Brain microvascular endothelial cell (primary cell): ENCODE measurements at regions not wholly inside any gene's neighbourhood (a gene's known extent, or its start where the extent isn't known, plus 50 kb on each side); places are given as distances from the start of the nearest gene placed in this dataset.

ENCODE experiments used
- DNase-seq: peaks from one replicate; pipeline ENCODE4 v3.0.0-alpha.2; 2020
- H3K27ac ChIP-seq: fragments of 250-450 bp; sonication (Bioruptor Pico); 2 replicates; pipeline ENCODE4 v1.5.1; 2020; ENCODE audit warnings: mild to moderate bottlenecking, moderate library complexity
- H3K27me3 ChIP-seq: fragments of 250-450 bp; sonication (Bioruptor Pico); replicated peaks from 2 replicates; pipeline ENCODE4 v1.5.1; 2020; ENCODE audit warnings: mild to moderate bottlenecking
- H3K36me3 ChIP-seq: fragments of 250-450 bp; sonication (Bioruptor Pico); replicated peaks from 2 replicates; pipeline ENCODE4 v1.5.1; 2020; ENCODE audit warnings: mild to moderate bottlenecking
- H3K4me3 ChIP-seq: 2 replicates; pipeline ENCODE4 v1.5.1; 2011; ENCODE audit warnings: low read depth, mild to moderate bottlenecking, control low read depth, low read length, moderate library complexity
- in situ Hi-C: cut with HindIII; loops from 2 replicates; pipeline ENCODE4 v1.10.0; 2017; ENCODE audit warnings: low sequenced_read_pairs, low pct_ligation_motif_present
- TF ChIP-seq, protein P1 (sequence below): IDR thresholded peaks from 2 replicates; pipeline ENCODE4 v1.5.1; 2011; ENCODE audit warnings: low read depth, mild to moderate bottlenecking, moderate library complexity, low read length, control low read depth, inconsistent platforms; ENCODE audit errors: missing control alignments

DNA sequence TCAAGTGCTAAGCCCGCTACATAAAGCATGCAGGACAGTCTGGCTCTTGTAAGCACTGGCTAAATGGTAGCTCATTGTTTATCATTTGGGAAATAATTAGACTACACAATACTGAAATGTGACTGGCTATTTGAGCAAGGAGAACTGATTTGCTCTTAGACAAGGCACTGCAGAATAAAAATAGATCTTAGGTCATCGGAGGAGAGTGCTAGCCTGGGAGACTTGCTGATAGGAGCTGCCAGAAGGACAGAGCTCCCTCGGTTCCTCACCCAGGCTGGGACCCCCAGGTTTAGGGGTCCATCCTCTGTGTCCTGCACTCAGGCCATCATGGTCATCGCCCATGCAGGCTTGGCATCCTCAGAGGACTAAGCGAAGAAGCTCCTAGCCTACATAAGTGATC is 184.4 kb upstream of the NCAM1 start:
- DNase-seq: no peak
- no peak overlapping the region for H3K27ac ChIP-seq
- no peaks in the 10 kb centered on the region for H3K36me3 ChIP-seq
- H3K27me3 ChIP-seq: no peaks in the 10 kb centered on the region
- in situ Hi-C loops: no loop called here
- no peak overlapping the region for H3K4me3 ChIP-seq
- TF ChIP-seq, protein P1, sequence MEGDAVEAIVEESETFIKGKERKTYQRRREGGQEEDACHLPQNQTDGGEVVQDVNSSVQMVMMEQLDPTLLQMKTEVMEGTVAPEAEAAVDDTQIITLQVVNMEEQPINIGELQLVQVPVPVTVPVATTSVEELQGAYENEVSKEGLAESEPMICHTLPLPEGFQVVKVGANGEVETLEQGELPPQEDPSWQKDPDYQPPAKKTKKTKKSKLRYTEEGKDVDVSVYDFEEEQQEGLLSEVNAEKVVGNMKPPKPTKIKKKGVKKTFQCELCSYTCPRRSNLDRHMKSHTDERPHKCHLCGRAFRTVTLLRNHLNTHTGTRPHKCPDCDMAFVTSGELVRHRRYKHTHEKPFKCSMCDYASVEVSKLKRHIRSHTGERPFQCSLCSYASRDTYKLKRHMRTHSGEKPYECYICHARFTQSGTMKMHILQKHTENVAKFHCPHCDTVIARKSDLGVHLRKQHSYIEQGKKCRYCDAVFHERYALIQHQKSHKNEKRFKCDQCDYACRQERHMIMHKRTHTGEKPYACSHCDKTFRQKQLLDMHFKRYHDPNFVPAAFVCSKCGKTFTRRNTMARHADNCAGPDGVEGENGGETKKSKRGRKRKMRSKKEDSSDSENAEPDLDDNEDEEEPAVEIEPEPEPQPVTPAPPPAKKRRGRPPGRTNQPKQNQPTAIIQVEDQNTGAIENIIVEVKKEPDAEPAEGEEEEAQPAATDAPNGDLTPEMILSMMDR: no peak

- no peak for DNase-seq
- TF ChIP-seq, protein P1: no peak
- Histone ChIP-seq H3K4me3 (no peak overlapping the region), H3K36me3 (no peaks in the 10 kb centered on the region), H3K27me3 (no peaks in the 10 kb centered on the region), H3K27ac (no peak overlapping the region)
- in situ Hi-C loops: no loop called here
Measured at GRCh38 chr11:112777283-112777751, 183.9 kb upstream of the NCAM1 start.

DNA sequence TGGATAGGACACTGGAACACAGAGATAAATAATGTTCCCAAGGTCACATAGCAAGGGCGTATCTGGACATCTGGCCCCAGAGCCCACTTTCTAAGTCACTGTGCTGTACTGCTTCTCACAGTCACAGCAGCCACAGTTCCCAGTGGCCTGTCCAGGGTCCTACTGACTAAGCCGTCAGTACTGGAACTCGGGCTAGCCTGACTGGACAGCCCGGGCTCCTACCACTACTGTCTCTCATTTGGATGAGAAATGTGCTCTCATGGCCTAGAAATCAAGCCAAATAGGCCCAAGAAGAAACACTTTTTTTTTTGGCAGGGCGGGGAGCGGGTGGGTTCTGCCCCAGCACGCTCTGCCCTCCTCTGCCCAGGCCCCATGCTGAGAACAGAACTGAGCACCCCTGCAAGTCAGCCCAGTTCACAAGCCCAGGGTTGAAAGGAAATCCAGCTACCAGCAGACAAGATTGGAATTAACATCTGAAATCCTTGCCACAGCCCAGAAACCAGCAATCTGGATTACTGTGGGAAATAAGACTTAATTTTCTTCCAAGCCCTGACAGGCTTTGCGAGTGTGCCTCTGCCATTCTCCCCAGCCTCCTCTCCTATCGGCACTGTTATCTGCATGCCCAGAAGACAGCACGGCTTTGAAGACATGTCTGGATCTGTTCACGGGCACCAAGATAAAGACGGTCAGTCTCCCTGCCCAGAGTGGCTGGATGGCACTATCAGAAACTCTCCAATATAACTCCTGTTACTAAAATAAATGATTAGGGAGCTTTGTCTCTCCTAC is 182.9 kb upstream of the NCAM1 start:
- in situ Hi-C loops: no loop called here
- TF ChIP-seq, protein P1: no peak
- DNase-seq: no peak
- no peak overlapping the region for H3K27ac ChIP-seq
- H3K27me3 ChIP-seq: no peaks in the 10 kb centered on the region
- H3K36me3 ChIP-seq: no peaks in the 10 kb centered on the region
- H3K4me3 ChIP-seq: no peak overlapping the region

GRCh38 chr11:112778877-112779266 is 182.3 kb upstream of the NCAM1 start:
- DNase-seq: no peak
- Histone ChIP-seq H3K27me3 (no peaks in the 10 kb centered on the region), H3K4me3 (no peak overlapping the region), H3K27ac (no peak overlapping the region), H3K36me3 (no peaks in the 10 kb centered on the region)
- in situ Hi-C loops: no loop called here
- TF ChIP-seq, protein P1: no peak

- no peak for DNase-seq
- H3K27ac ChIP-seq: no peak overlapping the region
- in situ Hi-C loops: no loop called here
- H3K4me3 ChIP-seq: no peak overlapping the region
- TF ChIP-seq, protein P1: no peak
- no peaks in the 10 kb centered on the region for H3K27me3 ChIP-seq
- no peaks in the 10 kb centered on the region for H3K36me3 ChIP-seq
Measured at GRCh38 chr11:112780351-112781087, 180.7 kb upstream of the NCAM1 start.
